Mesenchymal stem cell (in vitro differentiated cells and primary cell): ENCODE measurements at regions not wholly inside any gene's neighbourhood (a gene's known extent, or its start where the extent isn't known, plus 50 kb on each side); places are given as distances from the start of the nearest gene placed in this dataset.

ENCODE experiments used
- DNase-seq: peaks from one replicate; pipeline ENCODE4 v3.0.0-alpha.2; 2013
- H2AFZ ChIP-seq: one replicate; pipeline ENCODE4 v1.6.1; 2013; ENCODE audit warnings: low read depth, mild to moderate bottlenecking, control low read depth, inconsistent platforms, low read length, moderate library complexity
- H2AK5ac ChIP-seq: 2 replicates; pipeline ENCODE4 v1.6.1; 2013; ENCODE audit warnings: low read length, moderate library complexity, mild to moderate bottlenecking, inconsistent platforms; ENCODE audit not compliant: severe bottlenecking
- H2BK120ac ChIP-seq: one replicate; pipeline ENCODE4 v1.6.1; 2013; ENCODE audit warnings: low read depth, mild to moderate bottlenecking, inconsistent platforms, low read length, moderate library complexity
- H2BK12ac ChIP-seq, 2 experiments: one replicate each; pipeline ENCODE4 v1.6.1; 2013; ENCODE audit warnings: inconsistent platforms in 2 of 2, low read length in 2 of 2, mild to moderate bottlenecking in 2 of 2, moderate library complexity in 2 of 2, control low read depth in 1 of 2
- H2BK15ac ChIP-seq: one replicate; pipeline ENCODE4 v1.6.1; 2013; ENCODE audit warnings: mild to moderate bottlenecking, low read depth, inconsistent platforms; ENCODE audit not compliant: poor library complexity, severe bottlenecking
- H2BK5ac ChIP-seq: 2 replicates; pipeline ENCODE4 v1.6.1; 2013; ENCODE audit warnings: low read depth, mild to moderate bottlenecking, low read length, control low read depth, inconsistent platforms; ENCODE audit not compliant: poor library complexity, severe bottlenecking
- H3K14ac ChIP-seq, 2 experiments: one replicate each; pipeline ENCODE4 v1.6.1; 2013; ENCODE audit warnings: inconsistent platforms in 2 of 2, low read length in 2 of 2, control low read depth in 1 of 2, mild to moderate bottlenecking in 1 of 2, moderate library complexity in 1 of 2
- H3K18ac ChIP-seq, 2 experiments: one replicate each; pipeline ENCODE4 v1.6.1; 2013; ENCODE audit warnings: inconsistent platforms in 2 of 2, low read length in 2 of 2, control low read depth in 1 of 2, low read depth in 1 of 2, mild to moderate bottlenecking in 1 of 2
- H3K23ac ChIP-seq, 2 experiments: one replicate each; pipeline ENCODE4 v1.6.1; 2013; ENCODE audit warnings: inconsistent platforms in 2 of 2, low read length in 2 of 2, mild to moderate bottlenecking in 2 of 2, moderate library complexity in 2 of 2, control low read depth in 1 of 2
- H3K27ac ChIP-seq: 2 replicates; pipeline ENCODE4 v1.5.1; 2013; ENCODE audit warnings: mild to moderate bottlenecking, moderate library complexity, low read length, control low read depth, inconsistent platforms; ENCODE audit not compliant: poor library complexity, severe bottlenecking
- H3K27me3 ChIP-seq, 2 experiments: 2 replicates each; pipeline versions ENCODE4 v1.6.1 to v1.7.0; 2013; ENCODE audit warnings: low read length in 2 of 2, mild to moderate bottlenecking in 2 of 2, moderate library complexity in 2 of 2, control low read depth in 1 of 2, inconsistent platforms in 1 of 2; ENCODE audit not compliant: control insufficient read depth in 1 of 2, insufficient read depth in 1 of 2
- H3K36me3 ChIP-seq, 2 experiments: 2 replicates each; pipeline versions ENCODE4 v1.6.1 to v1.7.0; 2013; ENCODE audit warnings: low read length in 2 of 2, control low read depth in 1 of 2, inconsistent platforms in 1 of 2, low read depth in 1 of 2, mild to moderate bottlenecking in 1 of 2; ENCODE audit not compliant: insufficient read depth in 2 of 2, control insufficient read depth in 1 of 2
- H3K4ac ChIP-seq, 2 experiments: one replicate each; pipeline ENCODE4 v1.6.1; 2013; ENCODE audit warnings: inconsistent platforms in 2 of 2, low read length in 2 of 2, mild to moderate bottlenecking in 2 of 2, moderate library complexity in 2 of 2, control low read depth in 1 of 2, low read depth in 1 of 2
- H3K4me1 ChIP-seq: 2 replicates; pipeline ENCODE4 v1.6.1; 2013; ENCODE audit warnings: low read depth, low read length, control low read depth; ENCODE audit not compliant: control insufficient read depth, insufficient read depth
- H3K4me2 ChIP-seq: 2 replicates; pipeline ENCODE4 v1.6.1; 2013; ENCODE audit warnings: low read length, mild to moderate bottlenecking, inconsistent platforms; ENCODE audit not compliant: poor library complexity, severe bottlenecking
- H3K4me3 ChIP-seq, 2 experiments: 2 replicates each; pipeline versions ENCODE4 v1.5.1 to v1.7.0; 2013; ENCODE audit warnings: low read length in 2 of 2, mild to moderate bottlenecking in 2 of 2, control low read depth in 1 of 2, low read depth in 1 of 2; ENCODE audit not compliant: insufficient read depth in 1 of 2
- H3K79me1 ChIP-seq: replicated peaks from 2 replicates; pipeline ENCODE4 v1.6.1; 2013; ENCODE audit warnings: mild to moderate bottlenecking, control low read depth, low read length, inconsistent platforms; ENCODE audit not compliant: poor library complexity, severe bottlenecking
- H3K9ac ChIP-seq: 2 replicates; pipeline ENCODE4 v1.7.0; 2013; ENCODE audit warnings: mild to moderate bottlenecking, low read length, moderate library complexity
- H3K9me3 ChIP-seq: 2 replicates; pipeline ENCODE4 v1.7.0; 2013; ENCODE audit warnings: mild to moderate bottlenecking, low read length; ENCODE audit not compliant: control insufficient read depth
- H4K8ac ChIP-seq: one replicate; pipeline ENCODE4 v1.6.1; 2013; ENCODE audit warnings: inconsistent platforms, mild to moderate bottlenecking, low read length, moderate library complexity
- H4K91ac ChIP-seq: one replicate; pipeline ENCODE4 v1.6.1; 2013; ENCODE audit warnings: mild to moderate bottlenecking, low read length, inconsistent platforms
- WGBS: methylation state at CpG from one replicate; pipeline ENCODE4 v1.1.7; 2013; ENCODE audit warnings: mixed read lengths; 5-methylcytosine and 5-hydroxymethylcytosine counted together

DNA sequence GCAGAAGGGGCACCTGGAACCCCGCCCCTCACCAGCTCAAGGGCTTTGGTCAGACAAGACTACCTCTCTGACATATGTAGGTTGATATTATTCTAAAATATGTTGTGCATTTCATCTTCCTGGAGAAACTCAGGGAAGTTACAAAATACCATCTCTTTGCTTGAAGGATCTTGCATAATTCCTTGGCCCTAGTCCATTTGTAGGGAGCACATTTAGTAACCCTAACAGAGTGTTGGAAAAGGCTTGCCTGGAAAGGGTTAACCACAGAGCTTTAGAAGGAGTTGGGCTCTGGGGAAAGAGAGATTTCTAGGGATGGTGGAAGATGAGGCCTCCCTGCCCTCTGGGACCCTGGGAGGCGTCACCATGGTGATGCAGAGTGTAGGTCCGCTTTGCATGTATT lies 143.0 kb upstream of the SLC1A4 start:
- Histone ChIP-seq H2AFZ (no peak overlapping the region), H2BK12ac (no peak overlapping the region), H3K27ac (no peak overlapping the region), H2BK15ac (no peak overlapping the region), H3K36me3 (no peaks in the 10 kb centered on the region), H3K18ac (no peak overlapping the region), H3K9me3 (no peaks in the 10 kb centered on the region), H3K23ac (no peak overlapping the region), H3K4me1 (peaks cover 1% of the 10 kb centered on the region), H2BK5ac (no peak overlapping the region), H2AK5ac (no peak overlapping the region), H2BK120ac (no peak overlapping the region), H3K79me1 (no peaks in the 10 kb centered on the region), H3K4ac (no peak overlapping the region), H3K9ac (no peak overlapping the region), H3K14ac (no peak overlapping the region), H4K8ac (no peak overlapping the region), H3K27me3 (no peaks in the 10 kb centered on the region), H4K91ac (no peak overlapping the region), H3K4me3 (no peak overlapping the region), H3K4me2 (no peak overlapping the region)
- peak; percentile 43 for DNase-seq
- 79% methylated on average over 2 of the region's 3 CpGs for WGBS

DNA sequence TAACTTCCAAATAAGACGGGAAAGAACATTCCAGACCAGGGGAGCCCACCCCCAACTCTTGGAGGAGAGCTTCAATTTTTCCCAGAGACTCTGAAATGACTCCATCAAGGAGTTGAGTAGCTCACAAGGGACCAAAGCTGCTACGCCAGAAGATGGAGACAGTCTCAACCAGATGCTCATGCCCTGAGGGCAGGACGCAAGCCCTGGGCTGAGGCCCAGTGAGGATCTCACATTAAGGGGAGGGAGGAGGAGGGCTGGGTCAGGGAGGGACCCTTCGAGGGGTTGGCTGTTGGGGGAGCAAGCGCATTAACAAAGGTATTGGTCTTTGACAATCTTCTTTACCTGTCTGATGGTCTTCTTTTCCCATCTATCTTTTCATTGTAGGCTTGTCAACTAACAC lies 141.3 kb upstream of the SLC1A4 start:
- no peak overlapping the region for H2BK120ac ChIP-seq
- no peaks in the 10 kb centered on the region for H3K9me3 ChIP-seq
- H3K4me2 ChIP-seq: no peak overlapping the region
- no peaks in the 10 kb centered on the region for H3K27me3 ChIP-seq
- peaks cover 3% of the 10 kb centered on the region for H3K4me1 ChIP-seq
- peak overlapping the region in 1 of 2 experiments; percentile 64 for H2BK12ac ChIP-seq
- no peak overlapping the region for H2BK5ac ChIP-seq
- H3K4ac ChIP-seq: no peak overlapping the region
- H3K14ac ChIP-seq: no peak overlapping the region
- no peak overlapping the region for H2AK5ac ChIP-seq
- 74% methylated on average over 3 of the region's 5 CpGs for WGBS
- H3K79me1 ChIP-seq: no peaks in the 10 kb centered on the region
- no peak overlapping the region for H3K18ac ChIP-seq
- no peak overlapping the region for H3K27ac ChIP-seq
- H3K36me3 ChIP-seq: no peaks in the 10 kb centered on the region
- H3K23ac ChIP-seq: no peak overlapping the region
- H4K8ac ChIP-seq: no peak overlapping the region
- DNase-seq: no peak
- no peak overlapping the region for H3K9ac ChIP-seq
- H3K4me3 ChIP-seq: no peak overlapping the region
- no peak overlapping the region for H2AFZ ChIP-seq
- no peak overlapping the region for H2BK15ac ChIP-seq
- H4K91ac ChIP-seq: no peak overlapping the region

DNA sequence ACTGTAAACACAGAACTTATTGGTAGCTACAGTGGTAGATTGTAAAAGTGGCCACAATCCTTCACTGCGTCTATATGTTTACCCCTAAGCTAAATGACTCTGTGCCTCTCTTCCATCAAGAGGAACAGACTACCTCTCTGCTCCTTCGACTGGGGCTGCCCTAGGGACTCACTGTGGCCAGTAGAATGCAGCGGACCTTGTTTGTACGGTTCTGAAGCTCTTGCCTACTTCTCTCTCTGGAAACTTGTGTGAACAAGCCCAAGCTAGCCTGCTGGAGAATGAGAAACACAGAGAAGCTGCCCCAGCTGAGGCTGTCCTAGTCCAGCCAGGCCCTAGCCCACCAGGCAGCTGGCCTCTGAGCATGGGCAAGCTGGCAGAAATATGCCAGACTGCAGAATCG lies 140.8 kb upstream of the SLC1A4 start:
- Histone ChIP-seq H2BK120ac (no peak overlapping the region), H4K8ac (peak overlapping the region; percentile 87), H3K79me1 (no peaks in the 10 kb centered on the region), H3K14ac (no peak overlapping the region), H3K4ac (no peak overlapping the region), H2AK5ac (peak overlapping the region; percentile 13), H3K23ac (no peak overlapping the region), H3K4me1 (peaks cover 3% of the 10 kb centered on the region), H3K36me3 (no peaks in the 10 kb centered on the region), H3K4me2 (no peak overlapping the region), H4K91ac (no peak overlapping the region), H2BK12ac (peak overlapping the region in 1 of 2 experiments; percentile 10), H2AFZ (no peak overlapping the region), H3K18ac (peak overlapping the region in 1 of 2 experiments; percentile 18), H2BK15ac (no peak overlapping the region), H3K4me3 (no peak overlapping the region), H3K27ac (no peak overlapping the region), H2BK5ac (no peak overlapping the region), H3K9me3 (no peaks in the 10 kb centered on the region), H3K27me3 (no peaks in the 10 kb centered on the region), H3K9ac (no peak overlapping the region)
- DNase-seq: no peak
- 87% methylated on average over 5 of the region's 5 CpGs for WGBS

DNA sequence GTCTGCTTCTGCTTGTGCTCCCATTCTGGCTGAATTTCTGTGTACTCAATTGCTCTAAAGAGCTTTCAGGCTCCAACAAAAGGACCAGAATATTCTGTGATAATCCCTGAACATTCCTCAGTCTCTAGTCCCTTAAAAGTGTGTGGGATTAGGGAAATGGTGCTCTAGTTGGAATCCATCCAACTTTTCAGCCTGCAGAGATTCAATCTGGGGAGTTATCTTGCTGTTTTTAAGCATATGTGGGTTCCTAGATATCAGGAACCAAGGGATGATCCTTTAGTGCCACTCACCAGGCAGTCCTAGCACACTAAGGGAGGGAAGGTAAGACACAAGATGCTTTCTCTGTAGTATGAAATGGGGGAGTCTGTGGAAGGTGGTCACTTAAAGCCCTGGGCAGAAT lies 140.3 kb upstream of the SLC1A4 start:
- no peak overlapping the region for H2BK12ac ChIP-seq
- H3K18ac ChIP-seq: no peak overlapping the region
- no peaks in the 10 kb centered on the region for H3K36me3 ChIP-seq
- H3K4me3 ChIP-seq: no peak overlapping the region
- H4K91ac ChIP-seq: no peak overlapping the region
- peaks cover 3% of the 10 kb centered on the region for H3K4me1 ChIP-seq
- H3K27ac ChIP-seq: no peak overlapping the region
- no peak overlapping the region for H2AK5ac ChIP-seq
- no peak overlapping the region for H3K23ac ChIP-seq
- no peak overlapping the region for H4K8ac ChIP-seq
- no peak overlapping the region for H2BK120ac ChIP-seq
- H3K27me3 ChIP-seq: no peaks in the 10 kb centered on the region
- H3K14ac ChIP-seq: no peak overlapping the region
- no peak overlapping the region for H3K4me2 ChIP-seq
- H2BK5ac ChIP-seq: no peak overlapping the region
- no peaks in the 10 kb centered on the region for H3K9me3 ChIP-seq
- H2BK15ac ChIP-seq: no peak overlapping the region
- no peak overlapping the region for H3K4ac ChIP-seq
- no peak overlapping the region for H3K9ac ChIP-seq
- H2AFZ ChIP-seq: no peak overlapping the region
- no peak for DNase-seq
- H3K79me1 ChIP-seq: no peaks in the 10 kb centered on the region
